GM23338 (cell line): ENCODE measurements at regions not wholly inside any gene's neighbourhood (a gene's known extent, or its start where the extent isn't known, plus 50 kb on each side); places are given as distances from the start of the nearest gene placed in this dataset.

ENCODE experiments used
- ATAC-seq: fragments of 200-7000 bp; cut with Tn5 transposase; 3 replicates; pipeline ENCODE4 v1.9.1; 2020
- DNase-seq: peaks from one replicate; pipeline ENCODE4 v3.0.0-alpha.2; 2015; ENCODE audit warnings: low spot score
- H2AFZ ChIP-seq: fragments of 200-600 bp; sonication (generic); 2 replicates; pipeline ENCODE4 v1.8.0; 2016; ENCODE audit warnings: antibody characterized with exemption, mild to moderate bottlenecking, moderate library complexity
- H3F3A ChIP-seq: fragments of 200-600 bp; sonication (generic); replicated peaks from 2 replicates; pipeline ENCODE4 v1.8.0; 2017; ENCODE audit warnings: antibody characterized with exemption, mixed run types, low read depth
- H3K27ac ChIP-seq: fragments of 200-600 bp; sonication (generic); 2 replicates; pipeline ENCODE4 v1.6.1; 2016; ENCODE audit warnings: low read depth
- H3K27me3 ChIP-seq: fragments of 200-600 bp; sonication (generic); 2 replicates; pipeline ENCODE4 v1.8.0; 2016; ENCODE audit warnings: mild to moderate bottlenecking, mixed run types, moderate library complexity; ENCODE audit not compliant: insufficient read depth
- H3K36me3 ChIP-seq: fragments of 200-600 bp; sonication (generic); 2 replicates; pipeline ENCODE4 v1.8.0; 2016; ENCODE audit warnings: mild to moderate bottlenecking; ENCODE audit not compliant: insufficient read depth
- H3K4me1 ChIP-seq: fragments of 200-600 bp; sonication (generic); 2 replicates; pipeline ENCODE4 v1.8.0; 2016; ENCODE audit warnings: mild to moderate bottlenecking, moderate library complexity; ENCODE audit not compliant: insufficient read depth
- H3K4me2 ChIP-seq: fragments of 200-600 bp; sonication (generic); 2 replicates; pipeline ENCODE4 v1.7.1; 2017; ENCODE audit warnings: mixed run types
- H3K4me3 ChIP-seq: fragments of 200-600 bp; sonication (generic); 2 replicates; pipeline ENCODE4 v1.6.1; 2016; ENCODE audit warnings: mixed run types
- H3K79me2 ChIP-seq: fragments of 200-600 bp; sonication (generic); replicated peaks from 2 replicates; pipeline ENCODE4 v1.8.0; 2017; ENCODE audit warnings: mild to moderate bottlenecking; ENCODE audit not compliant: insufficient read depth
- H3K9me2 ChIP-seq: fragments of 200-600 bp; sonication (generic); 2 replicates; pipeline ENCODE4 v1.8.0; 2017; ENCODE audit not compliant: insufficient read depth
- H4K20me1 ChIP-seq: fragments of 200-600 bp; sonication (generic); replicated peaks from 2 replicates; pipeline ENCODE4 v1.8.0; 2017; ENCODE audit warnings: mild to moderate bottlenecking; ENCODE audit not compliant: insufficient read depth
- H3K27ac Mint-ChIP-seq: 2 replicates; pipeline ENCODE4 v1.8.0; 2020; ENCODE audit warnings: inconsistent platforms, mild to moderate bottlenecking, moderate library complexity, mixed read lengths
- H3K27me3 Mint-ChIP-seq: 3 replicates; pipeline ENCODE4 v1.8.0; 2022; ENCODE audit warnings: low read depth, mild to moderate bottlenecking, moderate library complexity, mixed read lengths, inconsistent platforms; ENCODE audit not compliant: insufficient read depth, poor library complexity
- H3K36me3 Mint-ChIP-seq: 3 replicates; pipeline ENCODE4 v1.8.0; 2021; ENCODE audit warnings: low read depth, mild to moderate bottlenecking, inconsistent platforms, moderate library complexity, mixed read lengths
- H3K4me1 Mint-ChIP-seq: 3 replicates; pipeline ENCODE4 v1.8.0; 2020; ENCODE audit warnings: mild to moderate bottlenecking, inconsistent platforms, mixed read lengths
- H3K4me3 Mint-ChIP-seq: 3 replicates; pipeline ENCODE4 v1.8.0; 2021; ENCODE audit warnings: moderate library complexity, mild to moderate bottlenecking, inconsistent platforms, mixed read lengths
- H3K9me3 Mint-ChIP-seq: 3 replicates; pipeline ENCODE4 v1.8.0; 2020; ENCODE audit warnings: moderate library complexity, mild to moderate bottlenecking, inconsistent platforms, mixed read lengths
- CREB1 ChIP-seq: fragments of 250-450 bp; sonication (Bioruptor Pico); IDR thresholded peaks from 2 replicates; pipeline ENCODE4 v1.5.0; 2020; ENCODE audit warnings: low read depth, mild to moderate bottlenecking, moderate library complexity
- CTCF ChIP-seq, 2 experiments: fragments of 200-600 bp in 1 of 2; sonication (generic) in 1 of 2; conservative IDR thresholded peaks; 2 replicates each; pipeline versions ENCODE4 v1.5.1 to v1.6.1; 2016 to 2017; ENCODE audit warnings: antibody characterized with exemption in 2 of 2, low read depth in 2 of 2, mild to moderate bottlenecking in 2 of 2, moderate library complexity in 1 of 2
- EZH2 ChIP-seq: fragments of 200-600 bp; sonication (generic); IDR thresholded peaks from one replicate; pipeline ENCODE4 v1.8.0; 2017; ENCODE audit warnings: antibody characterized with exemption, mild to moderate bottlenecking, low read depth; ENCODE audit not compliant: unreplicated experiment
- EZH2phosphoT487 ChIP-seq: fragments of 200-600 bp; sonication (generic); IDR thresholded peaks from one replicate; pipeline ENCODE4 v1.8.1; 2018; ENCODE audit warnings: antibody characterized with exemption; ENCODE audit not compliant: unreplicated experiment
- JUNB ChIP-seq: IDR thresholded peaks from one replicate; pipeline ENCODE4 v1.6.1; 2016; ENCODE audit warnings: antibody characterized with exemption; ENCODE audit not compliant: unreplicated experiment
- NANOG ChIP-seq: IDR thresholded peaks from 2 replicates; pipeline ENCODE4 v1.6.1; 2016; ENCODE audit warnings: antibody characterized with exemption, borderline replicate concordance
- POLR2AphosphoS5 ChIP-seq: IDR thresholded peaks from 2 replicates; pipeline ENCODE4 v1.6.1; 2016; ENCODE audit warnings: antibody characterized with exemption, low read depth
- REST ChIP-seq: IDR thresholded peaks from one replicate; pipeline ENCODE4 v1.6.1; 2018; ENCODE audit warnings: antibody characterized with exemption; ENCODE audit not compliant: unreplicated experiment
- STAT1 ChIP-seq: IDR thresholded peaks from one replicate; pipeline ENCODE4 v1.6.1; 2016; ENCODE audit warnings: antibody characterized with exemption; ENCODE audit not compliant: unreplicated experiment
- ZNF114 ChIP-seq: fragments of 250-450 bp; sonication (Bioruptor Pico); IDR thresholded peaks from 2 replicates; pipeline ENCODE4 v1.5.0; 2020; ENCODE audit warnings: mild to moderate bottlenecking, moderate library complexity
- ZNF331 ChIP-seq: fragments of 250-450 bp; sonication (Bioruptor Pico); IDR thresholded peaks from 2 replicates; pipeline ENCODE4 v1.5.0; 2020; ENCODE audit warnings: low read depth, mild to moderate bottlenecking, moderate library complexity
- ZNF462 ChIP-seq: fragments of 250-450 bp; sonication (Bioruptor Pico); IDR thresholded peaks from 2 replicates; pipeline ENCODE4 v1.5.0; 2020; ENCODE audit warnings: mild to moderate bottlenecking, moderate library complexity
- TF ChIP-seq, protein P1 (sequence below): IDR thresholded peaks from 2 replicates; pipeline ENCODE4 v1.6.1; 2016; ENCODE audit warnings: antibody characterized with exemption

GRCh38 chr3:22208844-22209243 lies 457.8 kb upstream of the ZNF385D start:
- H4K20me1 ChIP-seq, result no peaks in the 10 kb centered on the region
- ATAC-seq (no peak), DNase-seq (no peak)
- no peak overlapping the region for H2AFZ ChIP-seq
- H3K4me3 Mint-ChIP-seq, result no peak overlapping the region
- H3K4me1 ChIP-seq, result no peaks in the 10 kb centered on the region
- H3K27me3 ChIP-seq, result no peaks in the 10 kb centered on the region
- no peaks in the 10 kb centered on the region for H3K79me2 ChIP-seq
- 0 out of 2 replicates have a peak, but pooled peaks cover 7% of the 10 kb centered on the region for H3K9me2 ChIP-seq
- H3K36me3 Mint-ChIP-seq, result no peaks in the 10 kb centered on the region; the same call in 2 of the 3 replicates
- no peak overlapping the region for H3K4me3 ChIP-seq
- H3K4me2 ChIP-seq, result no peak overlapping the region
- H3K27ac Mint-ChIP-seq, result no peak overlapping the region
- H3K36me3 ChIP-seq, result no peaks in the 10 kb centered on the region
- H3K4me1 Mint-ChIP-seq, result no peaks in the 10 kb centered on the region
- TF ChIP-seq REST, result no peak
- TF ChIP-seq NANOG, result no peak
- TF ChIP-seq, protein P1, sequence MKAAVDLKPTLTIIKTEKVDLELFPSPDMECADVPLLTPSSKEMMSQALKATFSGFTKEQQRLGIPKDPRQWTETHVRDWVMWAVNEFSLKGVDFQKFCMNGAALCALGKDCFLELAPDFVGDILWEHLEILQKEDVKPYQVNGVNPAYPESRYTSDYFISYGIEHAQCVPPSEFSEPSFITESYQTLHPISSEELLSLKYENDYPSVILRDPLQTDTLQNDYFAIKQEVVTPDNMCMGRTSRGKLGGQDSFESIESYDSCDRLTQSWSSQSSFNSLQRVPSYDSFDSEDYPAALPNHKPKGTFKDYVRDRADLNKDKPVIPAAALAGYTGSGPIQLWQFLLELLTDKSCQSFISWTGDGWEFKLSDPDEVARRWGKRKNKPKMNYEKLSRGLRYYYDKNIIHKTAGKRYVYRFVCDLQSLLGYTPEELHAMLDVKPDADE, result no peak
- TF ChIP-seq ZNF331 (CRISPR knock-in tag), result no peak
- no peak for TF ChIP-seq EZH2
- no peak for TF ChIP-seq ZNF462
- TF ChIP-seq ZNF114, result no peak
- no peak for TF ChIP-seq CREB1 (CRISPR knock-in tag)
- TF ChIP-seq POLR2AphosphoS5, result no peak
- TF ChIP-seq EZH2phosphoT487, result no peak
- no peak for TF ChIP-seq STAT1
- no peak for TF ChIP-seq CTCF (conservative IDR thresholded peaks at IDR 0.05; ENCODE audit: low read depth in 2 of 2)
- TF ChIP-seq JUNB, result no peak
- H3K27me3 Mint-ChIP-seq, result peaks cover 2% of the 10 kb centered on the region
- H3K27ac ChIP-seq, result no peak overlapping the region
- H3F3A ChIP-seq, result no peaks in the 10 kb centered on the region
- no peaks in the 10 kb centered on the region; the same call in 2 of the 3 replicates for H3K9me3 Mint-ChIP-seq
